ENCODE measurements at regions not wholly inside any gene's neighbourhood (a gene's known extent, or its start where the extent isn't known, plus 50 kb on each side); places are given as distances from the start of the nearest gene placed in this dataset.

DNA sequence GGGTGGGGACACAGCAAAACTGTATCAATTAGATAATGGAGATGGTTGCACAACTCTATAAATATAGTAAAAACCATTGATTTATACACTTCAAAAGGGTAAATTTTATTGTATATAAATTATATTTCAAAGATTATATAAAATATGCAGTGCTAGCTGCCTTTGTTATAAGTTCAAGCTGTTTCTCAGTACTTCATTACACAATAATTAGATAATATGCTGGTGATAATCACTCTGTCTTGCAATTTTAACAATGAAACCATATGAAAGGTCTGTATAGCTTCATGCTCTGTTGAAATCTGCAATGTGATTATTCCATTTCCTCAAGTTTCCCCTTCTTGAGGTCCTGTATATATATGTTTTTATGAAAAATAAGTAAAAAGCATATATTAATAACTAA is 73.4 kb upstream of the PLS3 start:
- no peak for DNase-seq (ENCODE audit: low read depth in 4 of 4, low spot score in 2 of 4)

DNA sequence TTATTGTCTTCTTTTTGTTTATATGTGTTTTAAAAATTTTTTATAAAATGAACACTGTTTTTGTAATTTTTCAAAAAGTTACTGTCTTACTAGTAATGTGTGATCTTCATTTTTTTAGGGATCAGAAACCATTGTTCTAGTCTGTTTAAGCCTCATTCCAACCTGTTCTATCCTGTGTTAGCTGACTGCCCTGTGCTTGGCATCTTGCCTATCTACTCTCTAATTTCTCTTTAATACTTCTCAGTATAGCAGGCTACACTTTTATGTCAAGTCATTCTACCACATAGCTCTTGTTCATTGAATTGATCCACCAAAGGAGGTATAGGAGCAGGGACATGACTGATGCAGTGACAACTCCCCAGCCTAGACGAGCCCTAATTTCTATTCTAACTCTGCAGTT is 70.2 kb upstream of the PLS3 start:
- DNase-seq (ENCODE audit: low read depth in 4 of 4, low spot score in 2 of 4), result no peak

DNA sequence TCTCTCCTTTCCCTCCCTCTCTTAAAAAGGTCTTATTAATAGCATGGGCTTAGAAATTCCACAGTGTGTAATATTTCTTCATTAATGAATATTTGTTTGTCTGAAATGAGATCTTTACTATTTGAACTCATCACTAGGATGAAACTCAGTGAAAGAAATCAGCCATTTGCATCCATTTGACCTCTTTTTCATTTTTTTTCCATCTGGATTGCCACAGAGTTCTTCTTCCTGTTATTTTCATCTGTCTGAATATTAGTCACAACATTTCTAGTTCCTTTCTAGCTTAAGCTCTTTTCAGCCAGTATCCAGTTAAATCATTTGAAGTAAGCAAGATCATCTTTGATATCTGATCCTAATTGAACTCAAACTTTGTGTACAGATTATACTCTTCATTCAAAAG is 69.2 kb upstream of the PLS3 start:
- no peak for DNase-seq (ENCODE audit: low read depth in 4 of 4, low spot score in 2 of 4)

DNA sequence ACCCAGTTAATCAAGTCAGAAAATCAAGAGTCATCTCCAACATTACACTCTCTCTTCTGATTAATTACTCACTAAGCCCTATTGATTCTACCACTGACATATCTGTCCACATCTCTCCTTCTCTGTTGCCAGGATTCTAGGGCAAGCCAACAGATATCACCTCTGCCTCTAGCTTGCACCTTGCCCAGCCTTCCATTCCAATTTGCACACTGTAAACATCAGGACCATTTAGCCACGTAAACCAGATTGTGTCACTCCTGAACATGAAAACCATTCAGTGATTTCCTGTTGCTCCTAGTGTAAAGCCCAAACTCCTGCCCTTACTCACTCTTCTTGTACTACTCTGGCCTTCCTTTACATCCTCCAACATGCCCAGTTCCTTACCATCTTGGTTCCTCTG is 68.0 kb upstream of the PLS3 start:
- DNase-seq (ENCODE audit: low read depth in 4 of 4, low spot score in 2 of 4), result no peak

DNA sequence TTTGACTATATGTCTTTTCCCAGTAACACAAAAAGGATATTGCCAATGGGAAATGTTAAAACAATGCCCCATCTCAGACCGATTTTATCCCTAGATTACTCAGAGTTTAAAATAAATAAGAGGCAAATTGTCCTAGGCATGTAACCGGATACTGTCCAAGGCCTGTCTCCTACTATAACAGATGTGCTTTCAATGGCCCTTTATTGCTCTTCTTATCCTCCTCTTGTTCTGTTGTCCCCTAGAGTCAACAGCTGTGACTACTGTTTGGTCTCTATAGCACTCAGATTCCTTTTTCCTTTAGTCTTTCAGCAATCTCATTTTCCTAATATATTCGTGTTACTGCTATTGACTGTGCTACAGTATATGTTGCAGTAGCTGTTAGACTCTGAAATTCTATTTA is 66.8 kb upstream of the PLS3 start:
- no peak for DNase-seq (ENCODE audit: low read depth in 4 of 4, low spot score in 2 of 4)

DNA sequence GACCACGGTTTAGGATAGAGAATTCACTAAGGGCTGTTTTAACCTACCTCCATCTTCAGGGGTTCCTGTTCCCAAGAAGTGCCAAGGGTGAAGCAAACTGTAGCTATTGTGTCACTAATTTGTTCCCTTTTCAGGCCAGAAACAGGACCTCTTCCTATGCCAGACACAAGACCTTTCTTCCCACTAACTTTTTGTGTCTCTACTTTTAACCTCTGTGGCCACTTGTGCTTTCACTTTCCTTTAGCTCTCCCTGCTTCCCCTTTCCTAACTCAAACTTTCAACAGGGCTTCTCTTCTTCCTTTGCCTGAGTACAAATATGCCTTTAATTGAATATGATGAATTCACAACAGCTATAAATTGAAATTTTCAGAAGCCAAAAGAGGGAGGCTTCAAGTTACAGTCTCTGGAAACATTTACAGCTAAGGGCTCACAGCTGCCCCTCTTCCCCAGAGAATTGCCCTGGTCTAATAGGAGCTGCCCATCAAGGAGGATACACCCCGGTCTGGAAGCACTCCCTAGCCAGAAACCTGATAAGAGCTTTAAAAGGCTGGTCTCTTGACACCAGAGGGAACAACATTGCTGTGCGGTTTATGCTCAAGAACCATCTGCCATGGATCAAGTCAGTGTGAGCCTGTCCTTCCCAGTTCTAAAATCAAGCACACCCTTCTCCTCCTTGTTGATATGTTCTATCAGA is 61.7 kb upstream of the PLS3 start:
- no peak for DNase-seq (ENCODE audit: low read depth in 4 of 4, low spot score in 2 of 4)

DNA sequence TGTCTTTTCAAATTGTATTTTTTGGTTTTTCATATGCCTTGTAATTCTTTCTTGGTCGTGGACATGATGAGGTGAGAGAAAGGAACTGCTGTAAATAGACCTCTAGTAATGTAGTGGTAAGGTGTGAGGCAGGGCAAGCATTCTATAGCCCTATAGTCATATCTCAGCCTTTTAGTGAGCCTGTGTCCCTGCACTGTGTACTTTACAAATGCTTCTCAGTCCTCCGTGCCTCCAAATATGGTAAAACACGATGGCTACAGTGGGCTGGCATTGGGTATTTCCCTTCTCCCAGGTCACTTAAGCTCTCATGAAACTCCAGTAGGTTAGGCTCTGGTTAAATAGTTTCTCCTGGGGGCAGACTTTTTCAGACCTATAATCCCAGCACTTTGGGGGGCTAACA is 57.9 kb upstream of the PLS3 start:
- no peak for DNase-seq (ENCODE audit: low read depth in 4 of 4, low spot score in 2 of 4)

DNA sequence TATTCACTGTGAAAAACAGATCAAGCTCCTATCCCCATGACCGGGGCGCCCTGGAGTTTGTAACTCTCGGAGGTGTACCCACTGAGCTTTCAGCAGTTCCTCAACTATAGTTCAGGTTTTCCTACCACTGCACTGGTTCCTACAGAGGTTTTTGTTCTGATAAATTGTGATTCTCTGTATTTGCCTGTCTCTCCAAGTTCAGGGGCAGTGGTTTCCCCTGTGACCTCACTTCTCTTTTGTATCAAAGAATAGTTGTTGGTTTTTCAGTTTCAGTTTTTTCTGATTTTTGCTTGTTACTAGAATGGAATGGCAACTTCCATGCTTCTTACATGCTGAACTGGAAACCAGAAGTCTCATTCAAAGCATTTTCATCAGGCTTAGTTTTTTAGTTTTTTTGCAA is 56.8 kb upstream of the PLS3 start:
- DNase-seq (ENCODE audit: low read depth in 4 of 4, low spot score in 2 of 4), result no peak

Data from left renal cortex interstitium (tissue), 4 donors.